Muscle of leg (tissue), 3 donors: ENCODE measurements at regions not wholly inside any gene's neighbourhood (a gene's known extent, or its start where the extent isn't known, plus 50 kb on each side); places are given as distances from the start of the nearest gene placed in this dataset.

Experiments
- DNase-seq: peaks from one replicate; pipeline ENCODE4 v3.0.0; 2013
- H3K27ac ChIP-seq: one replicate; pipeline ENCODE4 v1.5.1; 2013; ENCODE audit warnings: mild to moderate bottlenecking, low read length, control low read depth
- H3K27me3 ChIP-seq: one replicate; pipeline ENCODE4 v1.6.1; 2013; ENCODE audit warnings: low read length; ENCODE audit not compliant: control insufficient read depth, insufficient read depth
- H3K36me3 ChIP-seq: one replicate; pipeline ENCODE4 v1.6.1; 2013; ENCODE audit warnings: low read length; ENCODE audit not compliant: control insufficient read depth, insufficient read depth
- H3K4me1 ChIP-seq: one replicate; pipeline ENCODE4 v1.6.1; 2013; ENCODE audit warnings: low read length; ENCODE audit not compliant: control insufficient read depth, insufficient read depth
- H3K4me3 ChIP-seq: one replicate; pipeline ENCODE4 v1.5.1; 2013; ENCODE audit warnings: low read length, control low read depth
- H3K9me3 ChIP-seq: replicated peaks from 2 replicates; pipeline ENCODE4 v1.6.1; 2013; ENCODE audit warnings: low read depth, low read length; ENCODE audit not compliant: control insufficient read depth
- WGBS: methylation state at CpG from one replicate; pipeline ENCODE4 v1.1.5; 2013; ENCODE audit warnings: missing lambda C conversion rate; ENCODE audit not compliant: insufficient coverage; 5-methylcytosine and 5-hydroxymethylcytosine counted together

DNA sequence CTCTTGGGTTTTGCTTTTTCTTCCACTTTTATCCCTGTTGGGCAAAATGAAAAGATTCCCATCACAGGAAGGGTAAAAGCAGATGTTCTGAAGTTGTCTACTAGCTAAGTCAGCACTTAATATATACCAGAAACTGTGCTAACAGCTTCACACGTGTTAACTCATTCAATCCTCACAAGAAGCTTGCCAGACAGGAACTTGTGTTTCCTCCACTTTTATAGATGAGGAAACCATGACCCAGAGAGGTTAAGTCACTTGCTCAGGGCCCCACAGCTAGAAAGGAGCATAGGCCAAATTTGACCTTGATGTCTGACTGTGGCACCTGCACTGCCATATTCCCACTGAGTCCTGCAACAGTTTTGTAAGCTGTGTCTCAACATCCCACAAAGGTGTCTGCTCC, 76.8 kb upstream of the EPC2 start:
- no peaks in the 10 kb centered on the region for H3K36me3 ChIP-seq
- 0% methylated on average over 1 of the region's 1 CpG for WGBS
- no peak for DNase-seq
- H3K4me1 ChIP-seq: no peaks in the 10 kb centered on the region
- no peak overlapping the region for H3K4me3 ChIP-seq
- H3K27ac ChIP-seq: no peak overlapping the region
- no peaks in the 10 kb centered on the region for H3K27me3 ChIP-seq
- no peaks in the 10 kb centered on the region for H3K9me3 ChIP-seq

DNA sequence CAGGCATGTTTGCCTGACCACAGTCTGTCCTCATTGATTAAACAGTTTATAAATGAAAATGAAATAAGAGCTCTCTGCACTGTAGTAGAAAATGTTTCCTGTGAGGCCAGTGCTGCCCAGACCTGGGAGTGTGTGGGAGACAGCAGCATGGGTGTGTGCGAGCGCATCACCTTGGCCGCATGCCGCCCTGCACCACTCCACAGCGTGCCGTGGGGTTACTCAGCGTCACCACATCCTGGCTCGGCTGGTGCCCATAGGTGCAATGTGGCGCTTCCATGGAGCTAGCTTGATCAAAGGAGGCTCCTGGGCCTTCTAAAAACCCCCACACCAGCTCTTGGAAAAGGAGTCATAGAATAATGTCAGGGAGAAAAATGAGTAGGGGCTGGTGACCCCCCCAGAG, 76.0 kb upstream of the EPC2 start:
- no peak overlapping the region for H3K27ac ChIP-seq

DNA sequence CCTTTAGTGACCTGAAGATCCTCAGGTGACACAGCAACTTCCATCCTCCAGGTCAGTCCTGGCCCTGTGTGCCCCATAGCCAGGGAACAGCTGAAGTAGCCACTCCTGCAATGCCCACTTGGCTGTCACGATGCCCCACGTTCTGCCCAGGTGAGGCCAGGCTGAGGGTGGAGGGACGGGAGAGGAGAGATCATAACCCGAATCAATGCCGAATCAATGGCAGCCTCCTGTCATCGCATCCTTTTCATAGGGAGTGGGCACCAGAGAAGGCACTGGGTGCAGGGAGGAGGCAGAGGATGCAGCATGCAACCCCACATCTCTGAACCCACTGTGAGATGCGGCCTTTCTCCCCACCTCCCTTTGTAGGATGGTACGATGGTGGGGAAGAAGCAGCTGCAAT, 75.3 kb upstream of the EPC2 start:
- H3K27ac ChIP-seq: no peak overlapping the region
- H3K4me1 ChIP-seq: no peaks in the 10 kb centered on the region
- no peak for DNase-seq
- no peaks in the 10 kb centered on the region for H3K27me3 ChIP-seq
- no peaks in the 10 kb centered on the region for H3K36me3 ChIP-seq
- H3K4me3 ChIP-seq: no peak overlapping the region
- WGBS: 93% methylated on average over 6 of the region's 8 CpGs
- H3K9me3 ChIP-seq: no peaks in the 10 kb centered on the region

More for the DNA sequence above, 76.0 kb upstream of the EPC2 start:
- no peak for DNase-seq
- Histone ChIP-seq H3K27me3 (no peaks in the 10 kb centered on the region), H3K36me3 (no peaks in the 10 kb centered on the region), H3K9me3 (no peaks in the 10 kb centered on the region), H3K4me3 (no peak overlapping the region), H3K4me1 (no peaks in the 10 kb centered on the region)
- 83% methylated on average over 8 of the region's 9 CpGs for WGBS

DNA sequence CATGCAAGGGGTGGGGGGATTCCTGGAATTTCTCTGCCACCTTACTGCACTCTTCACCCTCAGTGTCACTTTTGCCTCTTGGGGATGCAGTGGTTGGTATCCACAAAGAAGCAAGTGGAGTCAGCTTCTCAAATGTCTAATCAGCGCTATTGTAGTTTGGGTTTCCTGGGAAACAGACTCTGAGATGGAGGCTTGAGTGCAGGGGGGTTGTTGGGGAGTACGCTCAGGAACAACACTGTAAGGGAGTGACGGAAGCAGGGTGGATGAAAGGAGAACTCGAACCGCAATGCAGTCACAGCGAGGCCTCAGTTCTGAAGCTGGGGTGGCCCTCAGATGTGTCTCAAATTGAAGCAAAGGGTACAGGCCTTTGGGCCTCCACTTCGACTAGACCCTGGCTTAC, 73.6 kb upstream of the EPC2 start:
- 83% methylated on average over 7 of the region's 7 CpGs for WGBS
- no peaks in the 10 kb centered on the region for H3K9me3 ChIP-seq
- no peak overlapping the region for H3K27ac ChIP-seq
- H3K4me3 ChIP-seq: no peak overlapping the region
- no peak for DNase-seq
- H3K27me3 ChIP-seq: no peaks in the 10 kb centered on the region
- H3K4me1 ChIP-seq: no peaks in the 10 kb centered on the region
- no peaks in the 10 kb centered on the region for H3K36me3 ChIP-seq

DNA sequence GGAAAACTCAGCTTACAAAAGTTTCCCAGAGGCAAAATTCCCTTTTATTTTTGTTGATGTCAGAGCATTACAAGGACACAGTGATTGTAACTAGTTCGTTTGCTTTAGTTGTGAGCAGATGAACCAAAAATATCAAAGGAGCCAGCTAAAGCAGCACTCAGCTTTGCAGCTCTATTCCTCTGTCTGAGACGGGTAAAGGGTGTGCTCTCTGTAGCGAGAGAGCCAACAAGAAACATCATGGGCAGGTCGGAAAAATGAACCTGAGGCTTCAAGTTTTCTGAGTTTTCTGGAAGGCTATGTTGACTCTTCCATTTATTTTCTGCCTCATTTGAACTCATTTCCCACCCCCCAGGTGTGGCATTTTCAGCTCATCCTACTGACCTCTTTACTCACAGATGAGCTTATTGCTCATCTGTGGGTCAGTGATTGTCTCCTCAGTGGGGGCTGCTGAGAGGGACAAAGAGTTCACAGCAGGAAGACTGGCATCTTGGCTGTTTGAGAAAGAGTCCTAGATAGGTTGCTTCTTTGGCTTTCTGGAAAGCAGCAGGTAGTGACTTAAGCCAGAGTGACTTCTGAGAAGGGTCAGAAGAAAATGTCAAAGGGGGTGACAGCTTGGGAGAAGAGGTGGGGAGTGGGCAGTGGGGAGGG, 66.6 kb upstream of the EPC2 start:
- 39% methylated on average over 2 of the region's 4 CpGs for WGBS
- H3K36me3 ChIP-seq: no peaks in the 10 kb centered on the region
- peaks cover 2% of the 10 kb centered on the region for H3K27me3 ChIP-seq
- H3K9me3 ChIP-seq: no peaks in the 10 kb centered on the region
- no peak overlapping the region for H3K4me3 ChIP-seq
- no peak for DNase-seq
- no peak overlapping the region for H3K27ac ChIP-seq
- H3K4me1 ChIP-seq: no peaks in the 10 kb centered on the region

DNA sequence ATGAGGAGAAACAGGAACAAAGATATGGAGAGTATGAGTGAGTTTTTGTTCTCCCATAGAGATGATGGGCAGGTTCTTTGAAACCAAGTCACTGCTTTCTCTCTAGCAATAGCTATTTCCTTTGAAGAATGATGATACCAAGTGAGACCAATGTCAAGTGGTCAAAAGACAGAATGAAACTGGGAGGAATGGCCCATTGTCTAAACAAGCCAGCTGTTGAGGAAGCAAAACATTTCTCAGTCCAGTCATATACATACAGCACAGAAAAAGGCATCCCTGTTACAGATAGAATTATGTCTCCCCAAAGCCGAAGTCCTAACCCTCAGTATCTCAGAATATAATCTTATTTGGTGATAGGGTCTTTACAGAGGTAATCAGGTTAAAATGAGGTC, 66.1 kb upstream of the EPC2 start:
- H3K4me1 ChIP-seq: no peaks in the 10 kb centered on the region
- no CpG with 5 or more reads among the region's 1 CpG for WGBS
- DNase-seq: no peak
- H3K9me3 ChIP-seq: no peaks in the 10 kb centered on the region
- peaks cover 2% of the 10 kb centered on the region for H3K27me3 ChIP-seq
- no peaks in the 10 kb centered on the region for H3K36me3 ChIP-seq
- no peak overlapping the region for H3K4me3 ChIP-seq
- no peak overlapping the region for H3K27ac ChIP-seq

DNA sequence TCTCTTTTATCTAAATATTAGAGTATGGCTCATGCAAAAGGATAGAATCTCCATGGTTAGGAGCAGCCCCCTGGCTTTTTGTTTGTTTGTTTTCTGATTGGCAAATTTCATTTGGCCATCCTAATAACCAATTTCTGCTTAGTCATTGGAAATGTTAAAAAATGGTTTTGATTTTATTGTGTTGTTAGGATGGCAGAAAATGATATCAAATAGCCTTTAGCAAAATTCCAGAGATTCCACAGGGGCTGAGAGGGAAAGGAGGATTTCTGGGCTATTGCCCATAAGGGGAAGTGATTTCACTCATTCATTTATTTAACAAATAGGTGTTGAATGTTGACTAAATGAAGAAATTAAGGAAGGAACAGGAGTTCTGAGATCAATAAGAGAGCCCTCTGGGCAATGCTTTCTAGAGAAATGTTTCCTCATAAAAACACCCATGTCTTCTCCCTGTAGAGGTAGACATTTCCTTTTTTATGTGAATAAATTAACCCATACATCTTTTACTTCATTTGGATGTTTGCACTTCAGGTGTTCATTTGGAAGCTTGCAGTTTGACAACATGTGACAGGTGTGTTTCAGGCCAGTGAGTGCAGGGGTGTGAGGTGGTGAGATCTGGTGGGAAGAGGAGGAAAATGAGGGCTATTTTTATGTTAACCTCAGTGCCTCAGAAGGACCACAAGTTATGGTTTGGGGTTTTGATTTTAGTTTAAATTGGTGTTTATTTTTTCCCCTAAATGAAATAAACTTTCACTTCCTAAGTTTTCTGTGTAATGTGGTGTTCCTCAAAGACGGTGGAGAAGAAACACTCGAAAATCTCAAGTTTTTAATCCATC, 61.7 kb upstream of the EPC2 start:
- Histone ChIP-seq H3K9me3 (no peaks in the 10 kb centered on the region), H3K4me3 (no peak overlapping the region), H3K27me3 (no peaks in the 10 kb centered on the region), H3K4me1 (no peaks in the 10 kb centered on the region), H3K27ac (no peak overlapping the region), H3K36me3 (no peaks in the 10 kb centered on the region)
- DNase-seq: no peak
- no CpG with 5 or more reads among the region's 2 CpGs for WGBS

DNA sequence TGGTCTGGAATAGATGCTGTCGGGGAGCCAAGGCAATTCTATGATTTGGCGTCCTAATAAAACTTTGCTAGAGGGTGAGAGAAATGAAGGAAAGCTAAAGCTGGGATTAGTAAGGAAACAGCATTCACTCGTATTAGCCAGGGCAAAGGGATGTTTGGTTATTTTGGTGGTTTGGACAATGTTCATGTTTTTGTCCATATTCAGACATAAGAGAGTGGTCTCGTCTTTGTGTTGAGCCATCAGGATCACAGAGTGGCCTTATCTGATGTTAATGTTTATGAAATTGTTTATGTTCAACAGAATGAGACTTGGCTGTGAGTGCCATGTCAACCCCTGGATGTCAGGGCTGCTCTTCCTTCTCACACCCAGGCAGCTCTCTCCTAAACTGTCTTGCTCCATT, 58.9 kb upstream of the EPC2 start:
- Histone ChIP-seq H3K4me3 (no peak overlapping the region), H3K9me3 (no peaks in the 10 kb centered on the region), H3K4me1 (no peaks in the 10 kb centered on the region), H3K27ac (no peak overlapping the region), H3K27me3 (no peaks in the 10 kb centered on the region), H3K36me3 (no peaks in the 10 kb centered on the region)
- DNase-seq: no peak
- 86% methylated on average over 3 of the region's 4 CpGs for WGBS

DNA sequence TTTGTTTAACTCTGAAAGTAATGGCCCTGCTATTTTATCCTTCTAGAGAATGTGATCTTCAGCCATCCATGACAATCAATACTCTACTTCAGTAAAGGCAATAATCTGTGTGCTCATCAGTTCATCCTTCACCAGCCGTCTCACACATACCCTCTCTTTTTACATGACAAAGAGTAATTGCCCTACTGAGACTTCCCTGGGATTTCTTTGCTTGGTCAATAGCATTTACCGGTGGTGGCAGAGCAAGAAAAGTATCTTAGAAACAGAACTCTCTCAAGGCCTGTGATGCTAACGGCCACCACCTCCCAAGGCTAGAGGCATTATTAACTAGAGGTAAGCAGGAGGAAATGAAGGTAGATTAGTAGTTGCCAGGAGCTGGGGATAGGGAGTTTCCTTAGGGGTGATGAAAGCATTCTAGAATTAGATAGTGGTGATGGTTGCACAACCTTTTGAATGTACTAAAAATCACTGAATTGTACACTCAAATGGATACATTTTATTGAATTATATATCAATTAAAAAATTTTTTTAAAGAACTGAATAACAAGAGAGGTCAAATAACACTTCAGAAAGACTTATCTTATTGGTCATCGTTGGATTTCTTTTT, 57.9 kb upstream of the EPC2 start:
- no peak overlapping the region for H3K4me3 ChIP-seq
- no peak for DNase-seq
- H3K4me1 ChIP-seq: no peaks in the 10 kb centered on the region
- H3K36me3 ChIP-seq: no peaks in the 10 kb centered on the region
- H3K27me3 ChIP-seq: no peaks in the 10 kb centered on the region
- H3K27ac ChIP-seq: no peak overlapping the region
- no peaks in the 10 kb centered on the region for H3K9me3 ChIP-seq
- 30% methylated on average over 2 of the region's 4 CpGs for WGBS

DNA sequence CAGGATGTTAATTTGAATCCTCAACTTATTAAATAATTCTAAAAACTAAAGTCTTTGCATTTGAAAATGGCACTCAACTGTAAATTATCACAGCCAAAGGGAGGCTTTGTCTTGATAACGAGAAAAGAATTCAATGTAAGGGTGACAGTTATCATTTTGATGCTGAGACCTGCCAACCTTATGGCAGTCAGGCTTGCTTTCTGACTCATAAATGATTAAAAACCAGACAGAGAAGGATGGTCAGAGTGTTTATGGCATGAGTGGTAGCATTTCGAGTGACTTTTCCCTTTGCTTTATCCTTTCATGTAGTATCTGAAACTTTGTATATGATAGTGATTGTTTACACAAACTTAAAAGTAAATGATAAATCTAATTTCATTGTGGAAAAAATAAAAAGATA, 53.9 kb upstream of the EPC2 start:
- no CpG with 5 or more reads among the region's 2 CpGs for WGBS
- Histone ChIP-seq H3K4me1 (no peaks in the 10 kb centered on the region), H3K36me3 (no peaks in the 10 kb centered on the region), H3K9me3 (no peaks in the 10 kb centered on the region), H3K27ac (no peak overlapping the region), H3K4me3 (no peak overlapping the region), H3K27me3 (no peaks in the 10 kb centered on the region)
- no peak for DNase-seq
